Activated CD8-positive, alpha-beta memory T cell treated with anti-CD3 and anti-CD28 coated beads for 1 hour (primary cell): ENCODE measurements at regions not wholly inside any gene's neighbourhood (a gene's known extent, or its start where the extent isn't known, plus 50 kb on each side); places are given as distances from the start of the nearest gene placed in this dataset.

Experiments
- DNase-seq, 2 donors: peaks; one replicate each; pipeline ENCODE4 v3.0.0-alpha.2; 2020; ENCODE audit warnings: low read depth in 1 of 2; ENCODE audit errors: extremely low read depth in 1 of 2

GRCh38 chr2:18467749-18468360, 92.6 kb downstream of the RDH14 start:
- no peak for DNase-seq

- DNase-seq = no peak
Observed at GRCh38 chr2:18465979-18466378, 94.5 kb downstream of the RDH14 start.

GRCh38 chr2:18464913-18465312, 95.5 kb downstream of the RDH14 start:
- DNase-seq = no peak

- no peak for DNase-seq
Observed at GRCh38 chr2:18456026-18456425, 104.4 kb downstream of the RDH14 start.

GRCh38 chr2:18455236-18455862, 105.1 kb downstream of the RDH14 start:
- DNase-seq = no peak

- DNase-seq = no peak
Observed at GRCh38 chr2:18454692-18455235, 105.7 kb downstream of the RDH14 start.

- no peak for DNase-seq
Observed at GRCh38 chr2:18446715-18447114, 113.7 kb downstream of the RDH14 start.

- no peak for DNase-seq
Observed at GRCh38 chr2:18445433-18446320, 114.8 kb downstream of the RDH14 start.

- no peak for DNase-seq
Observed at GRCh38 chr2:18444806-18445205, 115.6 kb downstream of the RDH14 start.

GRCh38 chr2:18441583-18441982, 118.9 kb downstream of the RDH14 start:
- no peak for DNase-seq

GRCh38 chr2:18440777-18441176, 119.7 kb downstream of the RDH14 start:
- DNase-seq = no peak

- no peak for DNase-seq
Observed at GRCh38 chr2:18440141-18440661, 120.3 kb downstream of the RDH14 start.

- no peak for DNase-seq
Observed at GRCh38 chr2:18439716-18440115, 120.7 kb downstream of the RDH14 start.

- DNase-seq = no peak
Observed at GRCh38 chr2:18437909-18438308, 122.5 kb downstream of the RDH14 start.

GRCh38 chr2:18436503-18437005, 123.9 kb downstream of the RDH14 start:
- DNase-seq = no peak

GRCh38 chr2:18435426-18436037, 124.9 kb downstream of the RDH14 start:
- DNase-seq = no peak

GRCh38 chr2:18433872-18434271, 126.6 kb downstream of the RDH14 start:
- DNase-seq = no peak

GRCh38 chr2:18432999-18433398, 127.5 kb downstream of the RDH14 start:
- no peak for DNase-seq

GRCh38 chr2:18430996-18431748, 129.3 kb downstream of the RDH14 start:
- DNase-seq = no peak

GRCh38 chr2:18428516-18428915, 131.9 kb downstream of the RDH14 start:
- DNase-seq = no peak
